ENCODE measurements at regions not wholly inside any gene's neighbourhood (a gene's known extent, or its start where the extent isn't known, plus 50 kb on each side); places are given as distances from the start of the nearest gene placed in this dataset.

GRCh38 chr3:14335774-14336748 is 66.3 kb upstream of the SLC6A6 start:
- no peak for DNase-seq (ENCODE audit: low read depth, low spot score)

GRCh38 chr3:14336749-14337598 is 65.4 kb upstream of the SLC6A6 start:
- DNase-seq (ENCODE audit: low read depth, low spot score) = no peak

- no peak for DNase-seq (ENCODE audit: low read depth, low spot score)
Observed at GRCh38 chr3:14337828-14338227, 64.6 kb upstream of the SLC6A6 start.

GRCh38 chr3:14338242-14338641 is 64.2 kb upstream of the SLC6A6 start:
- DNase-seq (ENCODE audit: low read depth, low spot score) = no peak

GRCh38 chr3:14338898-14339458 is 63.4 kb upstream of the SLC6A6 start:
- DNase-seq (ENCODE audit: low read depth, low spot score) = no peak

- no peak for DNase-seq (ENCODE audit: low read depth, low spot score)
Observed at GRCh38 chr3:14340960-14341708, 61.3 kb upstream of the SLC6A6 start.

GRCh38 chr3:14343338-14344112 is 58.9 kb upstream of the SLC6A6 start:
- no peak for DNase-seq (ENCODE audit: low read depth, low spot score)

- no peak for DNase-seq (ENCODE audit: low read depth, low spot score)
Observed at GRCh38 chr3:14344351-14344750, 58.1 kb upstream of the SLC6A6 start.

GRCh38 chr3:14345496-14346150 is 56.8 kb upstream of the SLC6A6 start:
- DNase-seq (ENCODE audit: low read depth, low spot score) = no peak

- DNase-seq (ENCODE audit: low read depth, low spot score) = no peak
Observed at GRCh38 chr3:14346191-14346590, 56.2 kb upstream of the SLC6A6 start.

- no peak for DNase-seq (ENCODE audit: low read depth, low spot score)
Observed at GRCh38 chr3:14346642-14347041, 55.8 kb upstream of the SLC6A6 start.

- DNase-seq (ENCODE audit: low read depth, low spot score) = no peak
Observed at GRCh38 chr3:14347110-14347509, 55.3 kb upstream of the SLC6A6 start.

- no peak for DNase-seq (ENCODE audit: low read depth, low spot score)
Observed at GRCh38 chr3:14351617-14352001, 50.8 kb upstream of the SLC6A6 start.

- no peak for DNase-seq (ENCODE audit: low read depth, low spot score)
Observed at GRCh38 chr3:14352002-14352627, 50.3 kb upstream of the SLC6A6 start.
